MCF 10A (cell line): ENCODE measurements at regions not wholly inside any gene's neighbourhood (a gene's known extent, or its start where the extent isn't known, plus 50 kb on each side); places are given as distances from the start of the nearest gene placed in this dataset.

ENCODE experiments used
- BruUV-seq: library from RNA; stranded (reverse); fragments of 400-500 nt; replicated peaks from 2 replicates; lab custom pipeline; 2021; lab: Mats Ljungman, UMichigan
- CTCF ChIA-PET: fragments of 300-600 bp; sonication (Branson Sonifier 250); formaldehyde crosslinking; extraction: SDS; loops from one replicate; lab custom pipeline; 2021; ENCODE audit warnings: antibody characterized with exemption, inconsistent platforms; lab: Yijun Ruan, JAX
- POLR2A ChIA-PET: fragments of 300-600, 350-650 bp; sonication (Branson Sonifier 250); formaldehyde crosslinking; extraction: SDS; loops from one replicate; lab custom pipeline; 2020; ENCODE audit warnings: antibody characterized with exemption, inconsistent platforms; lab: Yijun Ruan, JAX
- DNase-seq: peaks from one replicate; pipeline ENCODE4 v3.0.0-alpha.2; 2018; ENCODE audit not compliant: unreplicated experiment
- H3K27ac Mint-ChIP-seq: one replicate; pipeline ENCODE4 v1.8.0; 2022; ENCODE audit warnings: mild to moderate bottlenecking, low read depth, mixed read lengths; ENCODE audit not compliant: unreplicated experiment
- H3K27me3 Mint-ChIP-seq: one replicate; pipeline ENCODE4 v1.8.0; 2022; ENCODE audit warnings: mixed read lengths; ENCODE audit not compliant: insufficient read depth, unreplicated experiment
- H3K36me3 Mint-ChIP-seq: one replicate; pipeline ENCODE4 v1.8.0; 2022; ENCODE audit warnings: mild to moderate bottlenecking, moderate library complexity, mixed read lengths; ENCODE audit not compliant: insufficient read depth, unreplicated experiment
- H3K4me1 Mint-ChIP-seq: one replicate; pipeline ENCODE4 v1.8.0; 2022; ENCODE audit warnings: mixed read lengths; ENCODE audit not compliant: insufficient read depth, unreplicated experiment
- H3K4me3 Mint-ChIP-seq: one replicate; pipeline ENCODE4 v1.8.0; 2022; ENCODE audit warnings: mild to moderate bottlenecking, moderate library complexity, mixed read lengths; ENCODE audit not compliant: unreplicated experiment
- H3K9me3 Mint-ChIP-seq: one replicate; pipeline ENCODE4 v1.8.0; 2022; ENCODE audit warnings: mixed read lengths; ENCODE audit not compliant: unreplicated experiment
- intact Hi-C: fragments of 100-400 bp; cut with micrococcal nuclease; formaldehyde crosslinking; loops from 2 replicates; pipeline ENCODE4 v1.14.1; 2022
- TF ChIP-seq, protein P1 (sequence below): fragments of 200-600 bp; IDR thresholded peaks from one replicate; pipeline ENCODE4 v1.8.0; 2022; ENCODE audit warnings: antibody characterized with exemption, mild to moderate bottlenecking; ENCODE audit not compliant: unreplicated experiment

- BruUV-seq: no TSS peak
- TF ChIP-seq, protein P1, sequence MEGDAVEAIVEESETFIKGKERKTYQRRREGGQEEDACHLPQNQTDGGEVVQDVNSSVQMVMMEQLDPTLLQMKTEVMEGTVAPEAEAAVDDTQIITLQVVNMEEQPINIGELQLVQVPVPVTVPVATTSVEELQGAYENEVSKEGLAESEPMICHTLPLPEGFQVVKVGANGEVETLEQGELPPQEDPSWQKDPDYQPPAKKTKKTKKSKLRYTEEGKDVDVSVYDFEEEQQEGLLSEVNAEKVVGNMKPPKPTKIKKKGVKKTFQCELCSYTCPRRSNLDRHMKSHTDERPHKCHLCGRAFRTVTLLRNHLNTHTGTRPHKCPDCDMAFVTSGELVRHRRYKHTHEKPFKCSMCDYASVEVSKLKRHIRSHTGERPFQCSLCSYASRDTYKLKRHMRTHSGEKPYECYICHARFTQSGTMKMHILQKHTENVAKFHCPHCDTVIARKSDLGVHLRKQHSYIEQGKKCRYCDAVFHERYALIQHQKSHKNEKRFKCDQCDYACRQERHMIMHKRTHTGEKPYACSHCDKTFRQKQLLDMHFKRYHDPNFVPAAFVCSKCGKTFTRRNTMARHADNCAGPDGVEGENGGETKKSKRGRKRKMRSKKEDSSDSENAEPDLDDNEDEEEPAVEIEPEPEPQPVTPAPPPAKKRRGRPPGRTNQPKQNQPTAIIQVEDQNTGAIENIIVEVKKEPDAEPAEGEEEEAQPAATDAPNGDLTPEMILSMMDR: no peak
- ChIA-PET CTCF (no interaction called here), POLR2A (no interaction called here)
- Mint-ChIP-seq H3K4me1 (peaks cover 5% of the 10 kb centered on the region), H3K36me3 (no peaks in the 10 kb centered on the region), H3K27me3 (peaks cover 58% of the 10 kb centered on the region), H3K9me3 (no peaks in the 10 kb centered on the region), H3K27ac (no peak overlapping the region), H3K4me3 (no peak overlapping the region)
- no peak for DNase-seq
- intact Hi-C loops: no loop called here
Observed at GRCh38 chr6:167396068-167396658, 71.3 kb downstream of the TTLL2 start.

- TF ChIP-seq, protein P1: no peak
- H3K27ac Mint-ChIP-seq: no peak overlapping the region
- no peaks in the 10 kb centered on the region for H3K9me3 Mint-ChIP-seq
- H3K27me3 Mint-ChIP-seq: peaks cover 58% of the 10 kb centered on the region
- BruUV-seq: no TSS peak
- ChIA-PET CTCF (no interaction called here), POLR2A (no interaction called here)
- peaks cover 5% of the 10 kb centered on the region for H3K4me1 Mint-ChIP-seq
- H3K36me3 Mint-ChIP-seq: no peaks in the 10 kb centered on the region
- no peak overlapping the region for H3K4me3 Mint-ChIP-seq
- intact Hi-C loops: no loop called here
- no peak for DNase-seq
Observed at GRCh38 chr6:167396659-167397490, 72.0 kb downstream of the TTLL2 start.

DNA sequence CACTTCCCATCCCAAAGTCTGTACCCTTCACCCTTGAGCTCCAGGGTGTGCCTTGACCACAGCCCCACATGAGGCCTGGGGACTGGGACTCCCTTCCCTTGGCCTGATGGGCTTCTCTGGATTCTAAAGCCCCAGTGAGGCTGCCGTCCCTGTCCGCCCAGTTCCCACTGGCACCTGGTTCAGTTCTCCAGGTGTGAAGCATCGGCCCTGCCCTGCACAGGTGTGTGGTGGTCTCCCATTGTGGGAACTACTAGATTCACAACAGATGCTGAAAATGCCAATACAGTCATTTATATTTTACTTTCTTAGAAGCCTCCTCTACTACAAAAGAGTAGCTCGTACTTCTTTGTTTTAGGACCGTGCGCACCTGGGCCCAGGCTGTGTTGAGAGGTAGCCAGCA lies 72.8 kb downstream of the TTLL2 start:
- Mint-ChIP-seq H3K4me1 (peaks cover 5% of the 10 kb centered on the region), H3K27me3 (peaks cover 67% of the 10 kb centered on the region), H3K36me3 (no peaks in the 10 kb centered on the region), H3K27ac (no peak overlapping the region), H3K9me3 (no peaks in the 10 kb centered on the region), H3K4me3 (no peak overlapping the region)
- TF ChIP-seq, protein P1: no peak
- intact Hi-C loops: no loop called here
- CTCF ChIA-PET: no interaction called here
- POLR2A ChIA-PET: no interaction called here
- DNase-seq: no peak
- BruUV-seq: no TSS peak

DNA sequence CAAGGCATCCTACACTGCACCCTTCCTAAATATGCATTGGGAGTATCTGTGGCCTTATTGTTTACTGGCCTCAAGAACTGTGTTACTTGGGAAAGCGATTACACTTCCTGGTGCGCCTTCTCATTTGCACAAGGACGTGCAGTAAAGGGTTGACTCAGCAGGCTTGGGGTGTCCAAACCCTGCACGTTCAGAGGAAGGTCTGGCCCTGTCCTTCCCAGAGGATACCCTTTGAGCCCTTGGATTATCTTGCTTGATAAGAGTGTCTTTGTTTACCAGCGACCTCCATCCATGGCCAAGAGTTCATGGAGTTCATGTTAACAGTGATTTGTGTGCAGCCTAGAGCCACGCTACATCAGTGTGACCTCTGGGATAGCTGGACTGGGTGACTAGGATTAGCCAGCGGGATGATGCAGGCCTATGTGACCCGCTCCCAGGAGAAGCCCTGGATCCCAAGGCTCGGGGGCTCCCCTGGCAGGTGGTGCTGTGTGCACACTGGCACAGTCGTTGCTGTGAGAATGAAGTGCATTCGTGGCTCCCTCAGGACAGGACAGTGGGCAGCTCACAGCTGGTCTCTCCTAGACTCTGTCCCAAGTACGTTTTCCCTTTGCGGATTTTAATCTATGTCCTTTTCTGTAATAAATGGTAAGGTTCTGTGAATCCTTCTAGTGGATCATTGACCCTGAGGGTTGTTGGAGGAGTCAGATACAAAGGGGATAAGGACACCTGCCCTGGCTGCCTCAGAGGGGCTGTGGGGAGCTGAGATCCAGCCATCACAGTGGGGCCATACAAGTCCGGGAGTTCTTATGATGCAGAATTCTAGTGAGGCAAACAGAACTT lies 73.5 kb downstream of the TTLL2 start:
- no TSS peak for BruUV-seq
- POLR2A ChIA-PET: no interaction called here
- Mint-ChIP-seq H3K27me3 (peaks cover 72% of the 10 kb centered on the region), H3K36me3 (no peaks in the 10 kb centered on the region), H3K9me3 (no peaks in the 10 kb centered on the region), H3K4me3 (no peak overlapping the region), H3K27ac (no peak overlapping the region), H3K4me1 (peaks cover 5% of the 10 kb centered on the region)
- no peak for DNase-seq
- TF ChIP-seq, protein P1: no peak
- intact Hi-C loops: no loop called here
- CTCF ChIA-PET: no interaction called here
